ENCODE measurements at regions not wholly inside any gene's neighbourhood (a gene's known extent, or its start where the extent isn't known, plus 50 kb on each side); places are given as distances from the start of the nearest gene placed in this dataset.

GRCh38 chr10:53130337-53130736, 357.8 kb upstream of the MBL2 start:
- TF ChIP-seq, protein P1, sequence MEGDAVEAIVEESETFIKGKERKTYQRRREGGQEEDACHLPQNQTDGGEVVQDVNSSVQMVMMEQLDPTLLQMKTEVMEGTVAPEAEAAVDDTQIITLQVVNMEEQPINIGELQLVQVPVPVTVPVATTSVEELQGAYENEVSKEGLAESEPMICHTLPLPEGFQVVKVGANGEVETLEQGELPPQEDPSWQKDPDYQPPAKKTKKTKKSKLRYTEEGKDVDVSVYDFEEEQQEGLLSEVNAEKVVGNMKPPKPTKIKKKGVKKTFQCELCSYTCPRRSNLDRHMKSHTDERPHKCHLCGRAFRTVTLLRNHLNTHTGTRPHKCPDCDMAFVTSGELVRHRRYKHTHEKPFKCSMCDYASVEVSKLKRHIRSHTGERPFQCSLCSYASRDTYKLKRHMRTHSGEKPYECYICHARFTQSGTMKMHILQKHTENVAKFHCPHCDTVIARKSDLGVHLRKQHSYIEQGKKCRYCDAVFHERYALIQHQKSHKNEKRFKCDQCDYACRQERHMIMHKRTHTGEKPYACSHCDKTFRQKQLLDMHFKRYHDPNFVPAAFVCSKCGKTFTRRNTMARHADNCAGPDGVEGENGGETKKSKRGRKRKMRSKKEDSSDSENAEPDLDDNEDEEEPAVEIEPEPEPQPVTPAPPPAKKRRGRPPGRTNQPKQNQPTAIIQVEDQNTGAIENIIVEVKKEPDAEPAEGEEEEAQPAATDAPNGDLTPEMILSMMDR (IDR thresholded peaks at IDR 0.05), result no peak
- no peak for TF ChIP-seq POLR2A (IDR thresholded peaks at IDR 0.05)
